GM12878 (cell line): ENCODE measurements at regions not wholly inside any gene's neighbourhood (a gene's known extent, or its start where the extent isn't known, plus 50 kb on each side); places are given as distances from the start of the nearest gene placed in this dataset.

Experiments
- ATAC-seq: fragments of 200-7000 bp; cut with Tn5 transposase; 3 replicates; pipeline ENCODE4 v1.9.1; 2020; ENCODE audit warnings: mild to moderate bottlenecking, moderate library complexity
- BruUV-seq: library from RNA; stranded (reverse); fragments of 400-500 nt; replicated peaks from 2 replicates; lab custom pipeline; 2021; lab: Mats Ljungman, UMichigan
- CTCF ChIA-PET: fragments of 300-600 bp; sonication (Branson Sonifier 250); formaldehyde crosslinking; extraction: SDS; loops from one replicate; lab custom pipeline; 2021; ENCODE audit warnings: inconsistent platforms; lab: Yijun Ruan, JAX
- POLR2A ChIA-PET: fragments of 350-600 bp; formaldehyde crosslinking; extraction: SDS; loops from one replicate; lab custom pipeline; 2021; ENCODE audit warnings: inconsistent platforms; lab: Charles Lee
- RAD21 ChIA-PET: fragments of 300-600 bp; sonication (Branson Sonifier 250); formaldehyde crosslinking; loops from one replicate; lab custom pipeline; 2023; ENCODE audit warnings: antibody characterized with exemption; ENCODE audit not compliant: unreplicated experiment; lab: Charles Lee
- SMC1A ChIA-PET: fragments of 300-600 bp; sonication (Branson Sonifier 250); formaldehyde crosslinking; loops from one replicate; lab custom pipeline; 2023; ENCODE audit not compliant: unreplicated experiment, uncharacterized antibody; lab: Charles Lee
- DNase-seq: peaks from one replicate; pipeline ENCODE4 v3.0.0-alpha.2; 2011; ENCODE audit warnings: low read depth, low spot score
- FAIRE-seq: peaks from 3 replicates; lab custom pipeline; 2011; peaks lifted over from hg19 to GRCh38; lab: Jason Lieb, UNC
- H2AFZ ChIP-seq: 2 replicates; pipeline ENCODE4 v1.6.0; 2011; ENCODE audit warnings: low read depth, low read length, control low read depth; ENCODE audit not compliant: control insufficient read depth
- H3K27ac ChIP-seq: 2 replicates; pipeline ENCODE4 v1.5.1; 2011; ENCODE audit warnings: control low read depth; ENCODE audit not compliant: control insufficient read depth, insufficient read depth
- H3K27me3 ChIP-seq, 2 experiments: replicated peaks in 1 of 2; 2 replicates each; pipeline versions ENCODE4 v1.6.0 to v1.6.1; 2011; ENCODE audit warnings: low read length in 1 of 2; ENCODE audit not compliant: control insufficient read depth in 2 of 2, insufficient read depth in 2 of 2
- H3K36me3 ChIP-seq, 2 experiments: 2 replicates each; pipeline ENCODE4 v1.5.1; 2011; ENCODE audit warnings: low read length in 1 of 2; ENCODE audit not compliant: control insufficient read depth in 2 of 2, insufficient read depth in 2 of 2
- H3K4me1 ChIP-seq: 2 replicates; pipeline ENCODE4 v1.6.1; 2011; ENCODE audit warnings: mild to moderate bottlenecking, low read length, moderate library complexity, mixed read lengths; ENCODE audit not compliant: control insufficient read depth, insufficient read depth
- H3K4me2 ChIP-seq: 2 replicates; pipeline ENCODE4 v1.6.0; 2011; ENCODE audit warnings: control low read depth; ENCODE audit not compliant: control insufficient read depth, insufficient read depth
- H3K4me3 ChIP-seq: fragments of 200-600 bp; sonication (generic); 2 replicates; pipeline ENCODE4 v1.5.1; 2016
- H3K79me2 ChIP-seq: 2 replicates; pipeline ENCODE4 v1.6.0; 2011; ENCODE audit warnings: low read length; ENCODE audit not compliant: control insufficient read depth, insufficient read depth
- H3K9ac ChIP-seq: 2 replicates; pipeline ENCODE4 v1.8.0; 2011; ENCODE audit warnings: low read length, control low read depth, mixed read lengths; ENCODE audit not compliant: control insufficient read depth, insufficient read depth
- H3K9me3 ChIP-seq: replicated peaks from 3 replicates; pipeline ENCODE4 v1.5.1; 2011; ENCODE audit warnings: mild to moderate bottlenecking, low read length; ENCODE audit not compliant: control insufficient read depth, insufficient read depth
- H4K20me1 ChIP-seq: 2 replicates; pipeline ENCODE4 v1.6.0; 2011; ENCODE audit not compliant: control insufficient read depth, insufficient read depth
- CEBPB ChIP-seq, 2 experiments: fragments of 150-350 bp in 1 of 2; IDR thresholded peaks; 2 replicates each; pipeline ENCODE4 v1.6.1; 2012 to 2014; ENCODE audit warnings: low read depth in 2 of 2, low read length in 2 of 2, borderline replicate concordance in 1 of 2, inconsistent platforms in 1 of 2
- EGR1 ChIP-seq, 2 experiments: IDR thresholded peaks; 1 replicate in 1 of 2; 2 replicates in 1 of 2; pipeline ENCODE4 v1.6.1; 2011 to 2012; ENCODE audit warnings: low read depth in 2 of 2, low read length in 2 of 2, borderline replicate concordance in 1 of 2, mild to moderate bottlenecking in 1 of 2, moderate library complexity in 1 of 2
- EP300 ChIP-seq, 2 experiments: fragments of 150-350 bp in 1 of 2; IDR thresholded peaks; 2 replicates each; pipeline ENCODE4 v1.6.1; 2011 to 2012; ENCODE audit warnings: low read depth in 2 of 2, low read length in 2 of 2, borderline replicate concordance in 1 of 2, improper control_type of control experiment in 1 of 2, inconsistent platforms in 1 of 2; ENCODE audit not compliant: control insufficient read depth in 1 of 2
- NR2F1 ChIP-seq: fragments of 450-650 bp; conservative IDR thresholded peaks from 2 replicates; pipeline ENCODE4 v1.6.1; 2017; ENCODE audit warnings: mild to moderate bottlenecking
- ZNF217 ChIP-seq: fragments of 450-650 bp; IDR thresholded peaks from 2 replicates; pipeline ENCODE4 v1.6.1; 2017; ENCODE audit warnings: antibody characterized with exemption, mild to moderate bottlenecking
- ZNF687 ChIP-seq: fragments of 450-650 bp; IDR thresholded peaks from 2 replicates; pipeline ENCODE4 v1.6.1; 2017; ENCODE audit warnings: mild to moderate bottlenecking, moderate library complexity
- WGBS: methylation state at CpG from one replicate; pipeline ENCODE4 v1.1.6; 2016; ENCODE audit warnings: low lambda C conversion rate; ENCODE audit not compliant: insufficient replicate concordance, insufficient coverage; ENCODE audit errors: missing lambda C conversion rate; 5-methylcytosine and 5-hydroxymethylcytosine counted together
- in situ Hi-C: fragments of 300-500 bp; cut with MboI; formaldehyde crosslinking; loops from 9 replicates; pipeline ENCODE4 v1.14.3; 2018; ENCODE audit warnings: mixed read lengths
- intact Hi-C: fragments of 100-400 bp; cut with micrococcal nuclease; formaldehyde crosslinking; loops from one replicate; pipeline ENCODE4 v1.14.2; 2022; ENCODE audit not compliant: unreplicated experiment

GRCh38 chr1:182269097-182269496 is 122.5 kb downstream of the GLUL start:
- WGBS, result 70% methylated on average over 3 of the region's 3 CpGs
- TF ChIP-seq EP300 (IDR thresholded peaks at IDR 0.05; ENCODE audit: borderline replicate concordance in 1 of 2, control insufficient read depth in 1 of 2, low read depth in 2 of 2, low read length in 2 of 2), result no peak
- no peak for TF ChIP-seq CEBPB (IDR thresholded peaks at IDR 0.05; ENCODE audit: borderline replicate concordance in 1 of 2, low read depth in 2 of 2, low read length in 2 of 2)
- no peak for TF ChIP-seq NR2F1
- TF ChIP-seq ZNF217, result no peak
- no peak for TF ChIP-seq EGR1 (IDR thresholded peaks at IDR 0.05; ENCODE audit: borderline replicate concordance in 1 of 2, low read depth in 2 of 2, low read length in 2 of 2)
- TF ChIP-seq ZNF687, result no peak
- RAD21 ChIA-PET, result no interaction called here

More at GRCh38 chr1:182269097-182269496, 122.5 kb downstream of the GLUL start:
- ChIA-PET POLR2A (no interaction called here), SMC1A (no interaction called here), CTCF (no interaction called here)
- Histone ChIP-seq H3K4me2 (no peak overlapping the region), H3K36me3 (no peaks in the 10 kb centered on the region), H3K27ac (no peak overlapping the region), H3K79me2 (no peaks in the 10 kb centered on the region), H3K9ac (no peak overlapping the region), H2AFZ (no peak overlapping the region), H3K4me1 (no peaks in the 10 kb centered on the region), H3K9me3 (no peaks in the 10 kb centered on the region), H4K20me1 (no peaks in the 10 kb centered on the region), H3K27me3 (peaks cover 0 to 3% of the 10 kb centered on the region in 2 experiments; a peak in 2 of 4 replicates), H3K4me3 (no peak overlapping the region)
- FAIRE-seq, result no peak
- in situ Hi-C loops, result no loop called here
- no peak for DNase-seq
- intact Hi-C loops, result no loop called here
- BruUV-seq, result no TSS peak
- no peak for ATAC-seq
